Cerebellar cortex (tissue), 1 donor: ENCODE measurements at regions not wholly inside any gene's neighbourhood (a gene's known extent, or its start where the extent isn't known, plus 50 kb on each side); places are given as distances from the start of the nearest gene placed in this dataset.
A peak's percentile ranks its signal among the peaks of the same experiment; 100 is the strongest.

ENCODE experiments used
- DNase-seq: peaks from one replicate; pipeline ENCODE4 v3.0.0-alpha.2; 2015; ENCODE audit warnings: low spot score

- peak; percentile 69 for DNase-seq
Measured at GRCh38 chr22:49508561-49508960, 319.1 kb downstream of the BRD1 start.

GRCh38 chr22:49507607-49508292 is 319.9 kb downstream of the BRD1 start:
- peak; percentile 76 for DNase-seq

GRCh38 chr22:49506010-49506400 is 321.7 kb downstream of the BRD1 start:
- DNase-seq = no peak

GRCh38 chr22:49505337-49506009 is 322.2 kb downstream of the BRD1 start:
- no peak for DNase-seq

DNA sequence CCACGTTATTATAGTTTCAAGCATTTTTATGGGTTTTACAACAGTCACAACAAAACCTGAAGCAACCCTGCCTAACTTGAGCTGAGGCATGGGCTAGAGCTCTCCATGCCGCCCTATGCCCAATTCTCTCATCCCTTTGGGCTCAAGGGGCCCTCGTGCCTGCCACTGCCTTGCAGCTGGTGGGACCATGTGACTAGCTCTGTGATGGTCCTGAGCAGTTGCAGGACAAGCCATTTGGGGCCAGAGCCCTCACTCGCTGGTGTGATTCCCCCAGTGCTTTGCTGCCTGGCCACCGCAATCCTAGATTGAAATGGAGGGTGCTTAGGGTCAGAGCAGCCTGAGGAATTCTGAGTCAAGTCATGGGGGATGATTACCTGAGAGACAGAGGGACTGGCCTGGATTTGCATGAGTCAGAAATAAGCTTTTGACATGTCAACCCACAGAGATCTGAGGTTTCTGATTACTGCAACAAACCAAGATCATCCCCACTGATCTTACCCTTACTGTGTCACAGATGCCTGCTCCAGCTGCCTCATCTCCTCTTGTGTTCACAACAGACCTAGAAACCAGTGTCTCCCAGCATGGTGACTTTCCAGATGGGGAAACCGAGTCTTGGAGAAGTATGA is 323.7 kb downstream of the BRD1 start:
- DNase-seq = no peak

- no peak for DNase-seq
Measured at GRCh38 chr22:49503321-49503720, 324.4 kb downstream of the BRD1 start.

DNA sequence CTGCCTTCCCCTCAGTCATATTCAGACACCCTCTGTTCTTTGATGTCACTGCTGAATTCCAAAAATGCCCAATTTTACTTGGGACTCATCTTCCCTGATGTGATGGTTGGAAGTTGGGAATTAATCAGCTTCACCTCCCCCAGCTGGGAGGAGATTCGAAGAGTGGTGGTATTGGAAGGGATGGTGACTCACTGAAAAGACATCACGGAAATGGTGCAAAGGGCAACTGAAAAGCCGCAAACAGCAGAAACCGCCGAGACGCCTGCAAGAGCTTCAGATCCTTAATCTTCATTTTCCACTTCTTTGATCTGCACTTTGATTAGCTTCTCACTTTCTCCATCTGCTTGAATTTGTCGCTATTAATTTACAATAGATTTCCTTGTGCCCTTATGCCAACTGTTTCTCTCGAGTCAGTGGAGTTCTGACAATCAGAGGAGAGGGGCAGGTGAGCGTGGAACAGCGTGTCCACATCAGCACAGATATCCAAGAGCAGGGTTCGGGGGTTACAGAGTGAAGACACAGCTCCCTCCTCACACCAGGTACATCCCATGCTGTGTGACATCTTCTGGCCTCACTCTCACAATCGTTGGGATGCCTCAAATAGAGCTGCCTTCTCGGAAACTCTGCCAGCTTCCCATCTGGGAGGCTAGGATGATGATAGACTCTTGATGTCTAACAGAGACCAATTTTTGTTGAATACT is 325.4 kb downstream of the BRD1 start:
- no peak for DNase-seq

GRCh38 chr22:49500942-49501395 is 326.7 kb downstream of the BRD1 start:
- no peak for DNase-seq

DNA sequence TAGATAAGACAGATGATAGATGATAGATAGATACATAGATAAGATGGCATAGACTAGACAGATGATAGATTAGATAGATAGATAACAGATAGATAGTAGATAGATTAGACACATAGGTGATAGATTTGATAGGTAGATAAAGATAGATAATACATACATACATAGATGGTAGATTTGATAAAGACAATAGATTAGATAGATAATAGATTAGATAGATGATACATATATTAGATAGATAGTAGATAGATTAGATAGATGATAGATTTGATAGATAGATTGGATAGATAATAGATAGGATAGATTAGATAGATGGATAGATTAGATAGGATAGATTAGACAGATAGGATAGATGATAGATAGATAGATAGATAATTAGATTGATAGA is 327.6 kb downstream of the BRD1 start:
- DNase-seq = no peak

DNA sequence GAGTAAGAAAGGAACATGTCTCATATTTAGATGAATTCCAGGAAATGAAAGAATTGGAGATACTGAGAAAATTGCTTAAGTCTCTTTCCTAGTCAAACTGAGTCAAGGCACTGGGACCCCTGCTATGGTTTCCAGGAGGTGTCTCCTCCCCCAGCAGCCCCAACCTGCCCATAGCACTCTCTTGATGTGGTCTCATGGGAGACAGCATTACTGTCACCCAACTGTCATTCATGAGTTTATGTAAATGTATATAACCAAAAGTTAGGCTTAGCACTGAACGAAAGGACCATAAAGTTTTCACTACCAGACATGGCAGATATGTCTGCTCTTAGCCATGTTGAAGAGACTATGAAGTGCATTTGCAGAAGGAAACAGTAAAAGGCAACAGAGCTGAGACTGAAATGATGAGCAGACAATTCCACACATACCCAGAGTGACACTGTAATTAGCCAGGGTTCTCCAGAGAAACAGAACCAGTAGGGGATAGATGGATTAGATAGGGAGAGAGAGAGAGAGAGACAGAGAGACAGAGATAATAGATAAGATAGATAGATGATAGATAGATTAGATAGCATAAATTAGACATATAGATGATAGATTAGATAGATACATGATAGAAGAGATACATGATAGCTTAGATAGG is 328.1 kb downstream of the BRD1 start:
- no peak for DNase-seq

DNA sequence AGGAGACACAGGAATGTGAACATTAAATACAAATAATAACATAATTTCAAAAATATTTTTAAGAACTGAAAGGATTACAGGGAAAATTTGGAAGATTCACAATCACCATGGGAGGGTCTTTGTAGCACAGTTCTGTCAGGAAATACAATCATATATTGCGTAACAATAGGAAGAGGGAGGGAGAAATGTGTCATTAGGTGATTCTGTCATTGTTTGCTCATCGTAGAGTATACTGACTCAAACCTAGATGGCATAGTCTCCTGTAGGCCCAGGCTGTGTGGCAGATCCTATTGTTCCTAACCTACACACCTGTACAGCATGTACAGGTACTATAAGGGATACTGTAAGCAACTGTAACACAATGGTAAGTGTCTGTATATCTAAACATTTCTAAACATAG is 330.4 kb downstream of the BRD1 start:
- DNase-seq = no peak

- no peak for DNase-seq
Measured at GRCh38 chr22:49494555-49494954, 333.1 kb downstream of the BRD1 start.

DNA sequence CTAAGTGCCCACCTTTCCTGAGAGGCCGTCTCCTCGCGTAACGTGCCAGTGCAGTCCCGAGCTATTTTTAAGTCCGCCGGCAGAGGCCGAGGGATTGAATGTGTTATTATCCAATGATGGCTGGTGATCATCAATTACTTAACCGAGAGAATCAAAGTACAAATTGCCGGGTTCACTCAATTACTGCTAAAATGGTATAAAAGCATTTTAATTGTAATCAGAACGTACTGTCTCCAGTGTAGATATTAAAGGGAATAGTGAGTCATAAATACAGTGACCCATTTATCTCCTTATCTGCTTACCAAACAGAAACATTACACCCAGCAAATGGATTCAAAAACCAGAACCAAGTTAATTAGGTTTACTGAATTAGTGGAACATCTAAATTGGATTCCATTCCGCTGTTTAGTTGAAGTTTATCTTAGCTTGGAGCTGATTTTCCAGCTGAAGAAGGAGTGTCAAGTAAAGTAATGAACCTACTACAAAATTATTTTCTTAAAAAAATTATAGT is 334.9 kb downstream of the BRD1 start:
- no peak for DNase-seq

DNA sequence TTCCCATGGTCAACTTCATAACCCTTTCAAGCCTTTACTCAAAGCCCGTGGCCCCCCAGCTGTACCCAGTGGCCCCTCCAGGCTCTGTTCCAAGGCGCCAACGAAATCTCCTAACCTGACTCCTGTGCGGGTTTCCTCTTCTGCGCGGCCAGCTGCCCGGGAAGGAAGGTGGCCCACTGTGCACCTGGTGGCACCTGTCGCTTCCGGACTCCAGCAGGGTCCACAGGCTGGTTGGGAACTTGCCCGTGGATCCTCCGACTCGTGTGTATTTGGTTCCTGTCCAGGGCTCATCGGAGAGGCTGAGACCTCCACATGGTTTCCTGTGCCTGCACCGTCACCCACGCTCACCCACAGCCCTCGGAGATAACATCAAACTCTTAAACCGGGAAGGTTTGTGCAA is 335.4 kb downstream of the BRD1 start:
- DNase-seq = no peak

DNA sequence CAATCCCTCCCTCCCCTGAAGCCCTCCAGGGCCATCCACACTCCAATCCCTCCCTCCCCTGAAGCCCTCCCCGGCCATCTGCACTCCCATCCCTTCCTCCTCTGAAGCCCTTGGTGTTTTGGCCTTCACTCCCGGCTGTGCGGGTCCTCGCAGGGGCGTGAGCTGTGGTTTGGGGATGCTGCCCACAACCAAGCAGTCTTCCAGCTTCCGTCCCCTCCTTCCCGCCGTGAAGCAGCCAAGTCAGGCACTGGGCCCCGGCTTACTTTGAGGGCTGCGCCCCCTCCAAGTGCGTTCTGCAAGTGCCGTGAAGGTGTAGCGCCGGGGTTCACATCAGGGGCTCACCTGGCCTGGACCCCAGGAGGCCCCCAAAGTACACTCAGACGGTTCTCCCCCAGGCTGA is 335.9 kb downstream of the BRD1 start:
- no peak for DNase-seq

GRCh38 chr22:49491221-49491635 is 336.4 kb downstream of the BRD1 start:
- no peak for DNase-seq

DNA sequence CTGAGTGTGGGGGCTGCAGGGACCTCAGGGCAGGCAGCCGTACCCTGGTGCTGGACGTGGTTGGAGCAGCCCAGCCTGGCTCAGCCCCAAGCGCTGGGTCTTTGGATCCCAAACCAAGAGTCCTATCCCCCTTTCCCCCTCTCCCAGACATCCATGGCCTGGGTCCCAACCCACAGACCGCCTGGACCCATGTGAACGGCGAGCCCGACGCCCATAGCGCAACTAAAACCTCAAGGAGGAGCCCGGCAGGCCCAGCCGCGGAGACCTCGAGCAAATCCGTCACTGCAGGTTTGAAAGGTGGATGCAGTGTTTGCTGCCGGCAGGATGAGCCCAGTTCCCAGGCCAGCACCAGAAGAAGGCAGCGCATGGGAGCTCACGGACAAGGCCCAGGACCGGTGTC is 337.0 kb downstream of the BRD1 start:
- no peak for DNase-seq

DNA sequence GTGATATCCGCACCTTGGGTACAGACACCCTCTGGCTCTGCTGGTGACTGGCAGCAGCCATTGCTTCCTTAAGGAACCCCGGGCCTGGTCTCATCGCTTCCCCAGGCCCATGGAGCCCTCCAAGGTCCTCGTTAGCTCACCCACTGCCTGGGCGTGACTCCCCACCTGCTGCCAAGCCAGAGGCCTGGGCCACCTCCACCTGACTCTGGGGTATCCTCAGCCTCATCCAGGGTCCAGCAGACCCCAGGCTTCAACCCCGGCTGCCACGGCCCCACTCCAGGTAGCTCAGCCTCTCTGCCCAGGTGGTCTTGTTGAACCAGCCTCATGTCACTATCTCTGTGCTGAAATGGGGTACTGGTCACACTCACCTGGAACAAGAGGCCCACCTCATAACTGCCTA is 337.9 kb downstream of the BRD1 start:
- no peak for DNase-seq

DNA sequence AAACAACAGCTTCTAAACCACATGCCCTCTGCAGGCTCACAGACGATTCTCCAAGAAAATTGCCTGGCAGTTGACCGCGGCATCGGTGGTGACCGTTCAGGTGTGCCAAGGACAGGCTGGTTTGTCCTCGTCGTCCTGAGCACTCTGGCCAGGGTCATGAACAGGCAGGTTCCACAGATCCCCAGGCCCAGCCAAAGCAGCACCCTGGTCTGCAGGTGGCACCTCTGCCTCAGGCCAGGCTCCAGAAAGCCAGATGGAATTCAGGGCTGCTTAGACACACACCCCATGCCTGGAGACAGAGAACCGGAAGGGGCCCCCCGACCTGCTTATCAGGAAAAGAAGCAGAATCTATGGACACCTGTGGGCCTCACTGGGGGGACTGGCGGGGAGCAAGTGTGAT is 338.7 kb downstream of the BRD1 start:
- DNase-seq = no peak

DNA sequence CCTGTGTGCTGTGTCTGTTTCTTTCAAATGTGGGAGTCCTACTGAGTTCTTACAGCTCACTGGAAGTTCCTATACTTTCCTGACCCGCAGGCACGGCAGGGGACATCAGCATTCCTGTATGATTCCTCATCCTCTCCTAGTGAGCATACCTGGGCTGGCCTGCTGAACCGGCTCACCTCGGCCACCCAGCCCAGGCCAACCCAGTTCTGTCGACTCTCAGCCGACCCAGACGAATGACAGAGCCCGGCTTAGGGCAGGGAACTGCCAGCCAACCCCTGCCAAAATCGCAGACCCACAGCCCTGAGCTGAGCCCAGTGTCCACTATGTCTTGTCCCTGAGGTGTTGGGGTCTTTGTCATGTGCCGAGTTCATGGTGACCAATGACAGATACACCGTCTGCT is 339.7 kb downstream of the BRD1 start:
- DNase-seq = no peak

DNA sequence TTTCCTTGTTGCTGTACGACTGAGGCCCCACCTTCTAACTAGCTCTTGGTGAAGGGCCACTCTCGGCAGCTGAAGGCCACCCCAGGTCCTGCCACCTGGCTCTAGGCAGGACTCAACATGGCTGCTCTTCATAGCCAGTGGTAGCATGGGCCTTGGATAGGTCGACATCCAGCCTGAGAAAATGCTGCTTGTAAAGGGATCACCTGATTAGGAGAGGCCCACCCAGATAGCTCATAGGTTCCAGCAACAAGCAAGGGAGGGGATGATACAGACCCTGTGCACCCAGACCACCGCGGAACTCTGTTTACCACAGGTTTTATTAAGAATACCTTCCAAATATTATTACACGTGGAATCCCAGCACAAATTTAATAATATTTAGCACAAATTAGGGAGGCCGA is 341.4 kb downstream of the BRD1 start:
- DNase-seq = no peak

DNA sequence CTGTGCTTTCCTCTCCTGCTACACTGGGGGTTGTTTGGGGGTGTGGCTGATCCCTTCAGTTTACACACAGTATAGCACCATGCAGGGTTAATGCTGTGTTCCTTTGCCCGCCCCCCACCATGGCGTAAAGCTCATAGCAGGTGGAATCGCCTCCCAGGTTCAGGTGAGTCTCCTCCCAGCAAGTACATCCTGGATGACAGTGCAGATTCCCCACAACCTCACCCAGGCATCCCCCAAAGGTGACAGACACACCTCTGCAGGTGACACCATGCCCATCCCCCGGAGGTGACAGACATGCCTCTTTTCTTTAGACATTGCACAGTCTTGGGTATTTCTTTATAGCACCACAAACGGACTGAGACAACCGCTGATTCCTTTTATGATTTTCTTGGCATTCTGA is 343.7 kb downstream of the BRD1 start:
- no peak for DNase-seq
